HUDEP-2 (cell line): ENCODE measurements at regions not wholly inside any gene's neighbourhood (a gene's known extent, or its start where the extent isn't known, plus 50 kb on each side); places are given as distances from the start of the nearest gene placed in this dataset.
A peak's percentile ranks its signal among the peaks of the same experiment; 100 is the strongest.

Source experiments
- DNase-seq, 76 experiments: peaks; one replicate each; lab custom pipeline; 2025; ENCODE audit not compliant: unreplicated experiment in 76 of 76; lab: John Stamatoyannopoulos, UW

DNA sequence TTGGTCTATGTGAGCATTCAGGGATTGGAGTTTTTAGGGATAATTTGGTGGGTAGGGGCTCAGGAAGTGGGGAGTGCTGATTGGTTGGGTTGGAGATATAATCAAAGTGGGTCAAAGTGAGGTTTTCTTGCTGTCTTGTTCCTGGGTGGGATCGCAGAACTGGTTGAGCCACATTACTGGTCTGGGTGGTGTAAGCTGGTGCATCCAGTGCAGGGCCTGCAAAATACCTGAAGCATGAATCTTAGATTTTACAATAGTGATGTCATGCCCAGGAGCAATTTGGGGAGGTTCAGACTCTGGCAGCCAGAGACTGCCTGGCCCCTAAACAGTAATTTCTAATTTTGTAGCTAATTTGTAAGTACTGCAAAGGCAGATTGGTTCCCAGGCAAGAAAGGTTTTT is 665.6 kb upstream of the PRKX start:
- no peak for DNase-seq

DNA sequence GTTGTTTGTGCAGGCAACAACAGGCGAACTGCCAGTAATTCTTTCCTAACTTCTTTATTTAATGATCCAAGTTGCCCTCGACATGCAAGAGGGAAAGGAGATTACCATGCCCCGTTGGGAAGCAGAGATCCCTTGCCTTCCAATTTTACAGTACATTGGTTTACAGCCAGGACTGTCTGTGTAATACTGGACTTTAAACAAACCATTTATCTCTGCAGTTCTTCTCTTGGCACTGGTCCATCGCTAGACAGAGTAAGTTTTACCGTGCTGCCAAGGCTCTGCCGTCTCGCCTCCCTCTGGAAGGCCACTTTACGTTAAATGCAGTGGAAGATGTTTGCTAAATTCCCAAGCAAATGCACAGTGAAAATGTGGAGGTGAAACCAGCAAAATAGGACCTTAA is 660.3 kb upstream of the PRKX start:
- DNase-seq: no peak

DNA sequence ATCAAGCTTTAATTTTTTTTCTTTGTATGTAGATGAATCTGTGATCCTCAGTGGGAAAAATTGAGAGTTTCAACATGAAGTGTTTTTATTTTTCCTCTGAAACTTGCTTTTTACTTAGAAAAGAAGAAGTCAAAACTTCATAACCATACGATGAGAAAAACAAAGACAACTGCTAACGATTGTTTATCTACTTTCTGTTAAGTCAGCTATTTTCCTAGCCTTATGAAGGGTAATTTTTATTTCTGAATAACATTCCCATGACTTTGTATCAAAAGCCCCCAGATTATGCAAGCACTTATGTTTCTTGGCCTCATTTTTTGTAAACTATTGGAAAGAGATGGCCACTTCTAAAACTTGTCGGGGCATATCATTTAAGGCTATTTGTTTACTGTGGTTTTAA is 645.1 kb upstream of the PRKX start:
- no peak for DNase-seq

DNA sequence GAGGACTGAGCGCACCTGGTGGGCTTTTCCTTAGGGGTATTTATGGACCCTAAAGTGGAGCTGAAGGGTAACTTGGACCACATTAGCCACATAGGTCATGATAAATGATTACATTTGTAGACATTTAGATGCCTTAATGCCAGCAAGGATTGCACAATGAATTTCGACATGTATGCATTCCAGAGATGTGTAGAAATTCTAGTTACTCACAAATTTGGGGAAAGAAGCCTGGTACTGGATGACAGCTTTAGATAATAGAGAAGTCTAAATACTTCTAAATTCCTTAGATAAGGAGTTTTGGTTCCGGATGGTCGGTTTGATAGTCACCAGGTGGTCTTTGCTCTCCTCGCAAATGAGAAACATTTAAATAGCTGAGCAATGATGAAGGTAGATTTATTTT is 609.5 kb upstream of the PRKX start:
- DNase-seq: no peak

DNA sequence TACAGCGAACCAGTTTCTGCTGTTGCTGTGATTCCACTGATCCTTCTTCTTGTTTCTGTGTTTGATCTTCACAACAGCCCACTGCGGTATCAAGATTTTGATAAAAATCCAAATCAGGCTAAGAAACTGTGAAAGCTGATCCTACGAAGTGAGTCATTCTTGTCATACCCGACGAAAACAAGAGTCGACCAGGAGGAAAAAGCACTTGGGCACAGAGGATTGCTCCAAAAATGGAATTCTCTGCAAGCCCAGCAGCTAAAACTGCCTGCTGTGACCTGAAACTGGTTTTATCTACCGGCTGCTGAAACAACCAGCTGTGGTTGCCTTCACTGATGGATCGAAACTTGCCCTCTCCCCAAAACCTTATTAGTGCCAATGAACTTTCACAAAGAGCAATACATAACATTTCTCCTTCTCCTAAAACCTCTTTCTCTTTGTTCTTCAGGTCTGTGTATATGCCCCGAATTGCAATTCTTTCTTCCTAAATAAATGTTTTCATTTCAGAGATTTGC is 607.0 kb upstream of the PRKX start:
- no peak for DNase-seq

DNA sequence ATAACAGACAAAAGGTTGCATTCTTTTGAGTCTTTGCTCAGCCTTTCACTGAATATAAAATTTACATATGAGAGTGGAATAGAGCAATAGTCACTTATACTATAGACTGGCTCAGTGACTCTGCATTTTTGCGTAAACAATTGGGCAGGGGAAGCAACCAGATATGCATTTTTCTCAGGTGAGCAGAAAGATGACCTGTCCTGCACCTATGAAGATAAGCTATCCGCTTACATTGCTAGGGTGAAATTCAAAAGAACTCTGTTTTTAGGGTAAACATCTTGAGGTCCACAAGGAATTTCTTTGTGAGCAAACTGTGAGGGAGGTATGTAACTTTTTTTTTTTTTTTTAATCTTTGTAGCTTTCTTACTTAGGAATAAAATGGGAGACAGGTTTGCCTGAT is 602.4 kb upstream of the PRKX start:
- DNase-seq: no peak

DNA sequence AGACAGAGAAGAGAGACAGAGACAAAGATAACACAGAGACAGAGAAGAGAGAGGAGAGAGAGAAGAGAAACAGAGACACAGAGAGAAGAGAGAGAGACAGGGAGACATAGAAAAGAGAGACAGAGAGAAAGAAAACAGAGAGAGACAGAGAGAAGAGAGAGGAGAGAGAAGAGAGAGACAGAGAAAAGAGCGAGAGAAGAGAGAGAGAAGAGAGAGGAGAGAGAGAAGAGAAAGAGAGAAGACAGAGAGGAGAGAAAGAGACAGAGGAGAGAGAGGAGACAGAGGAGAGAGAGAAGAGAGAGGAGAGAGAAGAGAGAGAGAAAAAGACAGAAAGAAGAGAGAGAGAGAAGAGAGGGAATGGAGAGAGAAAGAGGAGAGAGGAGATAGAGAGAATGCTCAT is 601.1 kb upstream of the PRKX start:
- no peak for DNase-seq

DNA sequence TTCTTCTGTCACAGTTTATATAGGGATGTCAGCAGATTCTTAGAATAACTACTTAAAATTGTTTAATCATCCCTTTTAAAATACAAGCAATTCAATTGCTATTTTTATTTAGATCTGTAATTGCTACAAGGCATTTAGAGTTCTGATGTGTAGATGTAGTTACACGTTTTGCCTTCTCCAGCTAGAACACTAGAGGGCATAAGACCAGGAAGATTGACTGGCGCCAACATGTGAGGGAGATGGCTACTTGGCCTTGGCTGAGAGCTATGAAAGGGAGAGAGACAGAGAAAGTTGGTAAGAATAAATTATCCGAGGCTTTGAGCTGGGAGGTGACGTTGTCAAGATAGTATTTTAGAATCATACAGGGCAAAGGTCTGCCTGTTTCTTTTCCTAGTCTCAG is 563.7 kb upstream of the PRKX start:
- DNase-seq: no peak

DNA sequence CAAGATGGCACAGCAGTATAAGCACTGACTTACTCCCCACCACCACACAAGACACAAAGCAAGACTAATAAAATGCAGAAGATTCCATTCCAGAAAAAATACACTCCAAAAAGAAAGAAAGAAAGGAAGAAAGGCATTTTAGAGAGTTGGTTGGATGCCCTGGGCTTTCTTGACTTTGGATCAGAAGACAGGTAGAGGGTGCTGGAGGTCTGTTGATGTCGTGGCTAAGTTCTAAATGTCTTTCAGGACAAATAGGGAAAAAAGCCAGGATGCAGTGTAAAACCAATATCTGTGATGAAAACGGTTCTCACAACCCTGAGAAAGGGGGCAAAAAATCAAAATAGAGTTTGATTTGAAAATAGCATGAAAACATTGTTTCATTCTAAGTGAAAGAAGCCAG is 555.2 kb upstream of the PRKX start:
- no peak for DNase-seq

DNA sequence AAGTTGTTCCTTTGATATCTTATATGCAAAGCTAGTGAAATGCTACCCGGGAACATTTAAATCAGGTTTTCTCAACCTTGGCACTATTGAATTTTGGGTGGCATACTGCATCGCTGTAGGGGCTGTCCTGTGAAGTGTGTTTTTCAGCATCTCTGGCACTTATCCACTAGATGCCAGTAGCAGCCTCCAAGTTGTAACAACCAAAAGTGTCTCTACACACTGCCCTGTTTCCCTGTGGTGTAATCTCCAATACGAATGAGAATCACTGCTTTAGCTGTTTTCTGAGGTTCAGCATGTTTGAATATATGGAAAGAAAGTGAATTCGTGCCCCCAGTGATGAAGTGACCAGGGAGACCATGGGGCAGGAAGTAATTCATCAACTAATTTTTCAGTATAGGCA is 551.6 kb upstream of the PRKX start:
- no peak for DNase-seq

DNA sequence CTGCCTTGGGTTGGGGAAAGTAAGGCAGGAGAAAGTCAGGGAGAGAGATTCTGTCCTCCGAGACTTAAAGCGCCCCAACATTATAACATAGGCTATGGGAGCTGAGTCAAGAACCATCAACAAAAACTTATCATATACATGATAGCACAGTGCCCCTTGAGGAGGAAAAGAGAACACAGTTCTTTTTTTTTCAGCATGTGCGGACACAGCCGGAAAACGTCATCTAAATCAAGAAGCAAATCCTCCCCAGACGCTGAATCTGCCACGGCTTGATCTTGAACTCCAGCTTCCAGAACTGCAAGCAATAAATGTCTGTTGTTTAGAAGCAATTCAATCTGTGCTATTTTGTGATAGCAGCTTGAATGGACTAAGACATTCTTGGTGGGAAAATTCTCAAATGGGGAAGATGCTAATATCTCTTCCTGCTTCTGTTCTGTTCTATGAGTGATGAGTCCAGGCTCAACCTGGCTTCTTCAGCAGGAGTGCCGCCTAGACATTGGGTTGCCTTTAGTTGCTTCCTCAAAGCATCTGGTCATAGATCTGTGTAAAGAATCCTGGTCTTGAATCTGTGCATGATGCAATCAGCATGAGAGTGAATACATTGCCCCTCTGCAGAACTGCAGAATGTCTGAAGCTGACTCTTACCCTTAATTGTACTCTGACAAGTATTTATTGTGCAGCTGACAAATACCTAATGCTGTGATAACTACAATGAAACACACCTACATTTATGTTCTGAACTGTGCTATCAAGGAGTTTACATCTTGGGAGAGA is 549.8 kb upstream of the PRKX start:
- no peak for DNase-seq

DNA sequence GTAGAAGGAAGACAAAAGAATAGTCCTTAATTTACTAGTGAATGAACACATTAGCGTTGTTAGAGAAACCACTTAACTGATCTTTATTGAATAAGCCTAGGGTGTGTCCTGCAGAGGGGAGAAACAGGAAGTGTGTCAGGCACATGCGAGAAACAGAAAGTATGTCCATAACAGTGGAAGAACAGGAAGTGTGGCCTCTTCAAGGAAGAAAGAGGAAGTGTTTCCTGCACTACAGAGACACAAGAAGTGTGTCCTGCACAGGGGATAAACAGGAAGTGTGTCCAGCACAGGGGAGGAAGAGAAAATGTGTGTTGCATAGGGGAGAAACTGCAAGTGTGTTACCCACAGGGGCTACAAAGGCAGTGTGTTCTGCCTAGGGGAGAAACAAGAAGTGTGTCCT is 539.6 kb upstream of the PRKX start:
- no peak for DNase-seq

DNA sequence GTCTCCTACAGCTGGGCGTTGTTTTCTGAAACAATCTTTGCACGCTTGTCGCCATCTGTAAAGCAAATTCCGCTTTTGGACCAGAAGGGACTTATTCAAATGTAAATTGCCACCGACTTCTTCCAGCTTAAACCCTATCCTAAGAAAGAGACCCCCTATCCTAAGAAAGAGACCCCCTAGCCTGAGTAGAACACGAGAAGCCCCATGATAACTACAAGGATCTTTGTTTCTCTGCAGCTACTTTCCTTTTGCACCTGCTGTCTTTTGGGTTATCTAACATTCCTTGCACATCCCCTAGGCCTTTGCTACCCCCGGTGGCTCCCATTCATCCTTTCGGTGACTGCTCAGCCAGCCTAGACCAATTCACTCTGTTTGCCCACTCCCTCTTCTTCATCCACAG is 536.0 kb upstream of the PRKX start:
- DNase-seq: no peak

DNA sequence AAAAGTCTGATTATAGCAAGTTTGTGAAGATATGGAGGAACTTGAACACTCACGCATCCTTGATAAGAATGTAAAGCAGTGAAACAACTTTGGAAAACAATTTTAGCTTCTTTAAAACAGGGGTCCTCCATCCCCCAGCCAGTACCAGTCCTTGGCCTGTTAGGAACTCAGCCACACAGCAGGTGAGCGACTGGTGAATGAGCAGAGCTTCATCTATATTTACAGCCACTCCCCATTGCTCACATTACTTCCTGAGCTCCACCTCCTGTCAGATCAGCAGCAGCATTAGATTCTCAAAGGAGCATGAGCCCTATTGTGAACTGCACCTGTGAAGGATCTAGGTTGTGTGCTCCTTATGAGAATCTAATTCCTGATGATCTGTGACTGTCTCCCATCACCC is 530.3 kb upstream of the PRKX start:
- no peak for DNase-seq

DNA sequence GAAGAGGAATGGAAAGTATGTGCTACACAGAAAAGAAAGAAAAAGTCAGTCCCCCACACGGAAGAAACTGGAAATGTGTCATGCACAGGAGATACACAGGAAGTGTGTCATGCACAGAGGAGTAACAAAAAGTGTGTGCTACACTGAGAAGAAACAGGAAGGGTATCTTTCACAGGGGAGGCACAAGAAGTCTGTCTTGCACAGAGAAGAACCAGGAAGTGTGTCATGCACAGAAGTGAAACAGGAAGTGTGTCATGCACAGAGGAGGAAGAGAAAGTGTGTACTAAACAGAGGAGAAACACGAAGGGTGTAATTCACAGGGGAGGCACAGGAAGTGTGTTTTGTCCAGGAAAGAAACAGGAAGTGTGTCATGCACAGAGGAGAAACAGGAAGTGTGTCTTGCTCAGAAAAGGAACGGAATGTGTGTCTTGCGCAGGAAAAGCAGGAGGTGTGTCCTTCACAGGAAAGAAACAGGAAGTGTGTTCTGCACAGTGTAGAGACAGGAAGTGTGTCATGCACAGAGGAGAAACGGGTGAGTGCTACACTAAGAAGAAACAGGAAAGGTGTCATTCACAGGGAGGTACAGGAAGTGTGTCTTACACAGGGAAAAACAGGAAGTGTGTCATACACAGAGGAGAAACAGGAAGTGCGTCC is 527.2 kb upstream of the PRKX start:
- DNase-seq: peak in 1 of 76 experiments; percentile 0

DNA sequence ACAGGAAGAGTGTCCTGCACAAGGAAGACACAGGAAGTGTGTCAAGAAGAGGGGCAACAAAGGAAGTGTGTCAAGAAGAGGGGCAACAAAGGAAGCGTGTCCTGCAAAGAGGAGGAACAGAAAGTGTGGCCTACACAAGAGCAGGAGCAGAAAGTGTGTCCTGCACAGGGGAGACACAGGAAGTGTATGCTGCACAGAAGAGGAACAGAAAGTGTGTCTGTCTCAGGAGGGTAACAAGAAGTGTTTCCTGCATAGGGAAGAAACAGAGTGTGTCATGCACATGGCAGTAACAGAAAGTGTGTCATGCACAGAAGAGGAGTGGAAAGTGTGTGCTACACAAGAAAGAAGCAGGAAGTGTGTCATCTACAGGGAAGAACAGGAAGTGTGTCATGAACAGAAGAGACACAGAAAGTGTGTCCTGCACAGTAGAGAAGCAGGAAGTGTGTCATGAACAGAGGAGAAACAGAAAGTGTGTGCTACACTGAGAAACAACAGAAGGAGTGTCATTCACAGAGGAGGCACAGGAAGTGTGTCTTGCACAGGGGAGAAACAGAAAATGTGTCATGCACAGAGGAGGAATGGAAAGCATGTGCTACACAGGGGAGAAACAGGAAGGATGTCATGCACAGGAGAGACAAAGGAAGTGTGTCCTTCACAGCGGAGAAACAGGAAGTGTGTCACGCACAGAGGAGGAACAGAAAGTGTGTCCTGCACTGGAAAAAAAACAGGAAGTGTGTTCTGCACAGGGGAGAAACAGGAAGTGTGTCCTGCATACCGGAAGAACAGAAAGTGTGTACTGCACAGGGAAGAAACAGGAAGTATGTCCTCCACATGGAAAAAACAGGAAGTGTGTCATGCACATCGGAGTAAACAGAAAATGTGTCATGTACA is 526.4 kb upstream of the PRKX start:
- DNase-seq: no peak

DNA sequence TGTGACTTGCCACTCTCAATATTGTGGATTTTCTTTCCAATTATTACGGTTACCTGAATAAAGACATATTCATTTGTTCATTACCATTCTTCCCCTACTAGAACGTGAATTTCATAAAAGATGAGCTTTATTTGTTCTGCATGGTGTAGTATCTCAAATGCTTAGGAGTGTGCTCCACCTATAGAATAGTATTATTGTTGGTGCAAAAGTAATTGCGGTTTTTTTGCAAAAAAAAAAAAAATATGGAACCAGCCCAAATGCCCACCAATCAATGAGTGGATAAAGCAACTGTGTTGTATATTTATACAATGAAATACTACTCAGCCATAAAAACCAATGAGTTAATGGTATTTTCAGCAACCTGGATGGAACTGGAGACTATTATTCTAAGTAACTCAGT is 525.5 kb upstream of the PRKX start:
- no peak for DNase-seq

DNA sequence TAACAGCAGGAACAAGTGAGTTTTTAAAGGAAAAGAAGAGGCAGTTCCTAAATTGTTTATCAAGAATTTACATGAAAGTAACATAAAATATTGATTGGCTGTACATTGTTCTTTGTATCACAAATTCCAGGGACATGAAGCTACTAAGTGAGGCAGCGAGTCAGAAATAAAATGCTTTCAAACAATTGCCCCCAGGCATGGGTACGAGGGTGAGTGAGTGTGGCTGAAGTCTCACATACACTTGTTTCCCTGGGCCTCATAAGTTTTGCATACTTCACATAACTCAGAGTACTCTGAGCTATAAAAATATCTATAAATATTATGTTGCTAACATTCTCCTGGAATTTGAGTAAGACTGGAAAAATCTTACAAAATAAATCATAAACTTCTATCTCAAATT is 511.6 kb upstream of the PRKX start:
- no peak for DNase-seq

DNA sequence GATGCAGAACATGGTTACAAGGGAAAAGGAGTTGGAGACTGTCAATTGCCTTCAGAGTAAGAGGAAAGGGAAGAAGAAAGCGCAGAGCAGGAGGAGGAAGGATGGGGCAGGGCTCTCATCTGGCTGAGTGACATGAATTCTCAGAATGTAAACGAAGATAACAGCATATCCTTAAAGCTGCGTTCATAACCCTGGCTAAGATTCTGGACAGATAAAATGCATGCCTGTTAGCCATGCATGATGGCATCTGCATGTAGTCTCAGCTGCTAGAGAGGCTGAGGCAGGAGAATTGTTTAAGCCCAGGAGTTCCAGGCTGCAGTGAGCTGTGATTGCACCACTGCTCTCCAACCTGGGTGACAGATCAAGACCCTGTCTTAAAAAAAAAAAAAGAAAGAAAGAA is 493.5 kb upstream of the PRKX start:
- DNase-seq: no peak

DNA sequence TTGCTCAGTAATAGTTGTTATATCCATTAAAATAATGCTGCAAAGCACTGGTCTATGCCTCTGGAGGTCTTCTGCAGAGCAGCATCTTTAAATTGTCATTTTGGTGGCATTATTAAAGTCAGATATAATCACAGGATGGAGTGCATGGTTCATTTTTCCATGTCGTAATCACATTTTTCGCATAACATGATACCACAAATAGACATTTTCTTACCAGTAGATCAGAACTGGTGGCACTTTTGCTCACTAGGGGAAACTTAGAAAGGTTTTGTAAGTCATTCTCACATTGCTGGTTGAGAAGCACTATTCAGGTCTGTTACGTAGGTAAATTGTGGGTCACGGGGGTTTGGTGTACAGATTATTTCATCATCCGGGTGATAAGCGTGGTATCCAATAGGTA is 484.5 kb upstream of the PRKX start:
- DNase-seq: no peak

DNA sequence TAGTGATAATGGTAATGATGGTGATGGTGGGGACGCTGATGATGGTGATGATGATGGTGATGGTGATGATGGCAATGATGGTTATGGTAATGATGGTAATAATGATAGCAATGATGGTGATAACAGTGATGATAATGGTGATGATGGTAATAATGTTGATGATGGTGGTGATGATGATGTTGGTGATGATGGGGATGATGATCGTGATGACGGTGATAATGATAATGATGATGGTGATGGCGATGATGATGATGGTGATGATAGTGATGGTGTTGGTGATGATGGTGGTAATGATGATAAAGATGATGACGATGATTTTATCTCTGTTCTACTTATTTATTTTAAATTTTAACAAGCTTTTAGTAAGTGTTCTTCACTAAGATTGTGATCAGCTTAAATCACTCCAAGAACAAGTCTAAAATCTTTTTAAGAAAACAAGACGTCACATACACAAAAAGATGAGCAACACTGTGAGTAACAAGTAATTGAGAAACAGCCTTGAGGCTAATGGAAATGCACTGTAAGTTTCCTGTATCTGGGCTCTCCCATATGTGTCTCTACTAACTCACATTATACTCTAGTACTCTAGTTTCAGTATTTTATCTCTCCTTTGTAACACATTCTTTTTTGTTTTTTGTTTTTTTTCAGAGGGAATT is 480.2 kb upstream of the PRKX start:
- DNase-seq: no peak
